Panc1 (cell line): ENCODE measurements at regions not wholly inside any gene's neighbourhood (a gene's known extent, or its start where the extent isn't known, plus 50 kb on each side); places are given as distances from the start of the nearest gene placed in this dataset.

Experiments used
- ATAC-seq: fragments of 200-7000 bp; cut with Tn5 transposase; 2 replicates; pipeline ENCODE4 v1.9.1; 2020; ENCODE audit warnings: mild to moderate bottlenecking, moderate library complexity
- BruUV-seq: library from RNA; stranded (reverse); fragments of 400-500 nt; replicated peaks from 2 replicates; lab custom pipeline; 2021; lab: Mats Ljungman, UMichigan
- CTCF ChIA-PET: fragments of 300-600 bp; sonication (Branson Sonifier 250); formaldehyde crosslinking; loops from one replicate; lab custom pipeline; 2022; ENCODE audit warnings: antibody characterized with exemption; lab: Charles Lee
- POLR2A ChIA-PET: fragments of 300-600 bp; sonication (Branson Sonifier 250); formaldehyde crosslinking; loops from one replicate; lab custom pipeline; 2022; ENCODE audit warnings: antibody characterized with exemption; lab: Charles Lee
- DNase-seq: peaks from one replicate; pipeline ENCODE4 v3.0.0-alpha.2; 2010; ENCODE audit warnings: low read depth, low spot score
- H3K27ac ChIP-seq: 2 replicates; pipeline ENCODE4 v1.5.1; 2011; ENCODE audit warnings: mild to moderate bottlenecking, low read length, inconsistent platforms
- H3K27me3 ChIP-seq: fragments of 200-500 bp; sonication (Bioruptor generic); 2 replicates; pipeline ENCODE4 v1.6.0; 2014; ENCODE audit warnings: low read length, inconsistent platforms; ENCODE audit not compliant: control insufficient read depth, insufficient read depth
- H3K36me3 ChIP-seq: fragments of 200-500 bp; sonication (Bioruptor generic); 2 replicates; pipeline ENCODE4 v1.5.1; 2014; ENCODE audit warnings: inconsistent platforms, mild to moderate bottlenecking, low read length, moderate library complexity; ENCODE audit not compliant: control insufficient read depth, insufficient read depth
- H3K4me1 ChIP-seq: 2 replicates; pipeline ENCODE4 v1.5.1; 2011; ENCODE audit warnings: inconsistent platforms, mild to moderate bottlenecking, low read length, moderate library complexity; ENCODE audit not compliant: control insufficient read depth, insufficient read depth
- H3K4me3 ChIP-seq, 2 experiments: 2 replicates each; pipeline ENCODE4 v1.5.1; 2011 to 2012; ENCODE audit warnings: low read depth in 2 of 2, low read length in 2 of 2, mild to moderate bottlenecking in 2 of 2, inconsistent platforms in 1 of 2, moderate library complexity in 1 of 2
- H3K9me3 ChIP-seq: fragments of 200-500 bp; sonication (Bioruptor generic); 2 replicates; pipeline ENCODE4 v1.5.1; 2014; ENCODE audit warnings: low read depth, mild to moderate bottlenecking, inconsistent platforms, low read length, moderate library complexity; ENCODE audit not compliant: control insufficient read depth, insufficient read depth
- POLR2AphosphoS5 ChIP-seq: IDR thresholded peaks from 2 replicates; pipeline ENCODE4 v1.6.1; 2012; ENCODE audit warnings: mild to moderate bottlenecking, low read depth, low read length, moderate library complexity
- REST ChIP-seq, 2 experiments: IDR thresholded peaks; 2 replicates each; pipeline ENCODE4 v1.6.1; 2011 to 2012; ENCODE audit warnings: low read depth in 2 of 2, control low read depth in 1 of 2, low read length in 1 of 2, mild to moderate bottlenecking in 1 of 2, moderate library complexity in 1 of 2; ENCODE audit not compliant: insufficient read depth in 1 of 2
- SIN3A ChIP-seq: IDR thresholded peaks from 2 replicates; pipeline ENCODE4 v1.6.1; 2012; ENCODE audit warnings: low read depth, mild to moderate bottlenecking, low read length, moderate library complexity, borderline replicate concordance; ENCODE audit not compliant: insufficient read depth
- TCF7L2 ChIP-seq: IDR thresholded peaks from 2 replicates; pipeline ENCODE4 v1.6.1; 2011; ENCODE audit warnings: mild to moderate bottlenecking, low read depth, low read length, inconsistent platforms
- in situ Hi-C: cut with HindIII; loops from 2 replicates; pipeline ENCODE4 v1.10.0; 2016; ENCODE audit warnings: low sequenced_read_pairs, low pct_unique_long_range_greater_than_20kb
- intact Hi-C: fragments of 100-400 bp; cut with micrococcal nuclease; formaldehyde crosslinking; loops from one replicate; pipeline ENCODE4 v1.10.0; 2022; ENCODE audit not compliant: unreplicated experiment
- TF ChIP-seq, protein P1 (sequence below): fragments of 450-650 bp; IDR thresholded peaks from 2 replicates; pipeline ENCODE4 v1.5.1; 2017; ENCODE audit warnings: mild to moderate bottlenecking

DNA sequence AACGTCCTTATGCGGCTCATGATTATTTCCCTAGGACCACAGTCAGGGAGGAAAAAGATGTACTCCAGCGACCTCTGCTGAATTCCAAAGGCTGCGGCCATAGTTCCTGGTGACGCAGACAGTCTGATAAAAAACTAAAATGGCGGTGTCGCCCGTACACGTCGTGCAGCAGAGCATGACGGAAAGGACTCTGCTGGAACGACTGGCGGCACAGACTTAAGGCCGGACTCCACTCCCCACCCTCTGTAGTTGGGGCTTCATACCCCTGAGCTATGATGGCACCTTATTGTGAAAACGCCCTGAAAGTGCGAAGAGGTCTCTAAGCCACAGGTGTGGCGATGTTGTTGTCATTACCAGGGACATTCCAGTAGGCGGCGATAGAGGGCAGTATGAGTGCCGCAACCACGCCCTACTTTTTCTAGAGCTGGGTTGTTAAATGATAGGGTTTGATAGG is 90.0 kb upstream of the EDA2R start:
- H3K27me3 ChIP-seq = no peaks in the 10 kb centered on the region
- H3K4me1 ChIP-seq = no peaks in the 10 kb centered on the region
- no peak overlapping the region for H3K27ac ChIP-seq
- DNase-seq (no peak), ATAC-seq (no peak)
- no TSS peak for BruUV-seq
- intact Hi-C loops (loop anchor here (5.0 kb wide), 1 partner anchor 1147 kb away; no protein-coding TSS in a partner anchor), in situ Hi-C loops (no loop called here)
- H3K36me3 ChIP-seq = no peaks in the 10 kb centered on the region
- no peaks in the 10 kb centered on the region for H3K9me3 ChIP-seq
- no peak overlapping the region for H3K4me3 ChIP-seq
- CTCF ChIA-PET = no interaction called here
- no peak for TF ChIP-seq SIN3A
- TF ChIP-seq, protein P1, sequence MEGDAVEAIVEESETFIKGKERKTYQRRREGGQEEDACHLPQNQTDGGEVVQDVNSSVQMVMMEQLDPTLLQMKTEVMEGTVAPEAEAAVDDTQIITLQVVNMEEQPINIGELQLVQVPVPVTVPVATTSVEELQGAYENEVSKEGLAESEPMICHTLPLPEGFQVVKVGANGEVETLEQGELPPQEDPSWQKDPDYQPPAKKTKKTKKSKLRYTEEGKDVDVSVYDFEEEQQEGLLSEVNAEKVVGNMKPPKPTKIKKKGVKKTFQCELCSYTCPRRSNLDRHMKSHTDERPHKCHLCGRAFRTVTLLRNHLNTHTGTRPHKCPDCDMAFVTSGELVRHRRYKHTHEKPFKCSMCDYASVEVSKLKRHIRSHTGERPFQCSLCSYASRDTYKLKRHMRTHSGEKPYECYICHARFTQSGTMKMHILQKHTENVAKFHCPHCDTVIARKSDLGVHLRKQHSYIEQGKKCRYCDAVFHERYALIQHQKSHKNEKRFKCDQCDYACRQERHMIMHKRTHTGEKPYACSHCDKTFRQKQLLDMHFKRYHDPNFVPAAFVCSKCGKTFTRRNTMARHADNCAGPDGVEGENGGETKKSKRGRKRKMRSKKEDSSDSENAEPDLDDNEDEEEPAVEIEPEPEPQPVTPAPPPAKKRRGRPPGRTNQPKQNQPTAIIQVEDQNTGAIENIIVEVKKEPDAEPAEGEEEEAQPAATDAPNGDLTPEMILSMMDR = peak; percentile 67
- TF ChIP-seq POLR2AphosphoS5 = no peak
- no peak for TF ChIP-seq TCF7L2
- TF ChIP-seq REST (IDR thresholded peaks at IDR 0.05; ENCODE audit: insufficient read depth in 1 of 2, low read depth in 2 of 2, low read length in 1 of 2) = no peak
- POLR2A ChIA-PET = no interaction called here

- ChIA-PET CTCF (no interaction called here), POLR2A (no interaction called here)
- in situ Hi-C loops = no loop called here
- DNase-seq (no peak), ATAC-seq (no peak)
- Histone ChIP-seq H3K9me3 (no peaks in the 10 kb centered on the region), H3K27ac (no peak overlapping the region), H3K4me3 (no peak overlapping the region), H3K36me3 (no peaks in the 10 kb centered on the region), H3K27me3 (no peaks in the 10 kb centered on the region), H3K4me1 (no peaks in the 10 kb centered on the region)
- intact Hi-C loops = no loop called here
- TF ChIP-seq REST (IDR thresholded peaks at IDR 0.05; ENCODE audit: insufficient read depth in 1 of 2, low read depth in 2 of 2, low read length in 1 of 2) (no peak), TCF7L2 (no peak), POLR2AphosphoS5 (no peak), SIN3A (no peak)
- TF ChIP-seq, protein P1 = no peak
- no TSS peak for BruUV-seq
These were observed 79.0 kb upstream of the EDA2R start for GRCh38 chrX:66717926-66718325.
